ENCODE measurements at regions not wholly inside any gene's neighbourhood (a gene's known extent, or its start where the extent isn't known, plus 50 kb on each side); places are given as distances from the start of the nearest gene placed in this dataset.

DNA sequence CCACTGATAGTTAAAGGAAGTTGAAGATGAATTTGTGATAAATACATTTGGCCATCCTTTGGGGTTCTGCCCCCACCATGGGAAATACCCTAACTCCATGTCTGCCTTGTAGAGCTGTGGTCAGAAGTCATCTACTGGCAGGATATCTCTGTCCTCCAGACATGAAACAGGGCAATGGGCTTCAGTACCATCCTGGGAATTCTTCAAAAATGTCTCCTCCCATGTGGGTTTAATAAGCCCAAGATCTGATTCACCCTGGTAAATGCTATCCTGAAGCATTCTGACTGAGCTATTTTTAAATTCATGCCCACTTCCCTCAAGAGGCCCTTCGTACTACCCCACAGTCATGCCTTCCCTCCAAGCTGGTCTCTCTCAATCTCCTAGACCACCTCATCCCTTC lies 113.7 kb upstream of the SLC25A36 start:
- DNase-seq (no peak), ATAC-seq (no peak)
- H3K4me1 Mint-ChIP-seq (ENCODE audit: low read depth), result peaks cover 6% of the 10 kb centered on the region
- no peak for TF ChIP-seq CTCF (IDR thresholded peaks at IDR 0.05)
- ChIA-PET POLR2A (no interaction called here), CTCF (no interaction called here)
- H3K9me3 Mint-ChIP-seq, result no peaks in the 10 kb centered on the region
- intact Hi-C loops (cut with micrococcal nuclease), result no loop called here
- H3K27ac Mint-ChIP-seq, result no peak overlapping the region
- H3K4me3 Mint-ChIP-seq, result no peak overlapping the region
- peaks cover under 1% of the 10 kb centered on the region for H3K27me3 Mint-ChIP-seq
- H3K36me3 Mint-ChIP-seq (ENCODE audit: low read depth), result no peaks in the 10 kb centered on the region

DNA sequence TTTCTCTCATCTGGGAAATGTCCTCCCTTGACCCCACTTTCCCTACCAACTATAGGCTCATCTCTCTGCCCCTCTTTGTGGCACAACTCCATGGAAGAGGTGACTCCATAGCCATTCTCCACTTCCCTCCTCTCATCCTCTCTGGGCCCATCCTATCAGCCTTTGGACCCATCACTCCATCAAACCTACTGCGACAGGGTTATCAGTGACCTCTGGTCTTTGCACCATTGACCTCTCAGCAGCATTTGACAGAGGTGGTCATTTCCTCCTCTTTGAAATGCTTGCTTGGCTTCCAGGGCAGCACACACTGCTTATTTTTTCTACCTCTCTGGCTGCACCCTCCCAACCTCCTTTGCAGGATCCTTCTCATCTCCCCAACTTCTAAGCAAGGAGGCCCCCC lies 113.1 kb upstream of the SLC25A36 start:
- no peak for TF ChIP-seq CTCF (IDR thresholded peaks at IDR 0.05)

DNA sequence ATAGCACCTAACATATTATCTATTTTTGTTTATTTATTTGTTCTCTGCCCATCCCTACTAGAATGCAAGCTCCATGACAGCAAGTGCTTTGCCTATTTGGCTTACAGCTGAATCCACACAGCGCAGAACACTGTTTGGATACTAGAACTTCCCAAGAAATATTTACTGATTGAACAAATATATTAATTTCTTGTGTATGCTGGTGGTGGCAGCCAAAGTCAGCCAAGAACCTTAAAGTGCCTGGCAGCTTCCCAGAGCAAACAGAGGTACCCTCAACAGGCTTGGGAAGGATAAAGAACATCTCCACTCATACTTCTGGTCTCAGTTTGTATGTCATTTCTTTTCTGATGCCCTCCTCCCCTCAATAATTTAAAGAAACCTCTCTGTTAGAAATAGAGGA lies 111.8 kb upstream of the SLC25A36 start:
- no peak overlapping the region for H3K27ac Mint-ChIP-seq
- H3K36me3 Mint-ChIP-seq (ENCODE audit: low read depth), result no peaks in the 10 kb centered on the region
- ChIA-PET CTCF (no interaction called here), POLR2A (no interaction called here)
- H3K9me3 Mint-ChIP-seq, result no peaks in the 10 kb centered on the region
- H3K4me1 Mint-ChIP-seq (ENCODE audit: low read depth), result peaks cover 8% of the 10 kb centered on the region
- peaks cover 2% of the 10 kb centered on the region for H3K27me3 Mint-ChIP-seq
- no peak for ATAC-seq
- intact Hi-C loops (cut with micrococcal nuclease), result no loop called here
- H3K4me3 Mint-ChIP-seq, result no peak overlapping the region
- no peak for DNase-seq
- no peak for TF ChIP-seq CTCF (IDR thresholded peaks at IDR 0.05)

More for the DNA sequence above, 113.1 kb upstream of the SLC25A36 start:
- no peak overlapping the region for H3K27ac Mint-ChIP-seq
- no peaks in the 10 kb centered on the region for H3K36me3 Mint-ChIP-seq (ENCODE audit: low read depth)
- peaks cover 8% of the 10 kb centered on the region for H3K4me1 Mint-ChIP-seq (ENCODE audit: low read depth)
- POLR2A ChIA-PET, result no interaction called here
- ATAC-seq, result no peak
- no peak for DNase-seq
- H3K4me3 Mint-ChIP-seq, result no peak overlapping the region
- H3K27me3 Mint-ChIP-seq, result peaks cover 2% of the 10 kb centered on the region
- intact Hi-C loops (cut with micrococcal nuclease), result no loop called here
- no peaks in the 10 kb centered on the region for H3K9me3 Mint-ChIP-seq
- CTCF ChIA-PET, result no interaction called here

GRCh38 chr3:140830391-140830790 lies 111.2 kb upstream of the SLC25A36 start:
- DNase-seq (no peak), ATAC-seq (no peak)
- Mint-ChIP-seq H3K4me3 (no peak overlapping the region), H3K9me3 (no peaks in the 10 kb centered on the region), H3K27ac (no peak overlapping the region), H3K4me1 (ENCODE audit: low read depth) (peaks cover 8% of the 10 kb centered on the region), H3K36me3 (ENCODE audit: low read depth) (no peaks in the 10 kb centered on the region), H3K27me3 (peaks cover 2% of the 10 kb centered on the region)
- ChIA-PET CTCF (no interaction called here), POLR2A (no interaction called here)
- no peak for TF ChIP-seq CTCF (IDR thresholded peaks at IDR 0.05)
- intact Hi-C loops (cut with micrococcal nuclease), result no loop called here

DNA sequence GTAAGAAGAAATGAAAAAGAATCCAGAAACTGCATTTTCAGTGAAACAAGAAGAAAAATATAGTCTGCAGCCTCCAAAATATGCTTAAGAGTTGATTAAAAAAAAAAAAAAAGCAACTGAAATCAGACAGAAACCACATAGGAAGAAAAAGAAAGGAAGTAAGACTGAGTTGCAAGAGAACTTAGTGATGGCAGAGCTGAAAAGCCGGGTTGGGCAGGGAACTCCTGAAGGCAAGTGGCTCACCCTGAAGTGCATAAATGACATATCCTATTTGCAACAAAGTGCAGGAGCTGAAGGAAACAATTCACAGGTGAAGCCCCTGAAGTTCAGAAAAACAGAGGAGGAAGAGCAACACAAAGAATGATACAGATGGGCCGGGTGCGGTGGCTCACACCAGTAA lies 108.8 kb upstream of the SLC25A36 start:
- H3K9me3 Mint-ChIP-seq, result no peaks in the 10 kb centered on the region
- CTCF ChIA-PET, result interaction anchor here (1.7 kb wide), 1 partner anchor 10 kb away, joined by 5 read pairs; no protein-coding TSS in a partner anchor
- H3K27ac Mint-ChIP-seq, result peak overlapping the region; percentile 38
- ATAC-seq, result no peak
- no peak overlapping the region for H3K4me3 Mint-ChIP-seq
- H3K27me3 Mint-ChIP-seq, result peaks cover 2% of the 10 kb centered on the region
- TF ChIP-seq CTCF (IDR thresholded peaks at IDR 0.05), result no peak
- intact Hi-C loops (cut with micrococcal nuclease), result no loop called here
- H3K36me3 Mint-ChIP-seq (ENCODE audit: low read depth), result no peaks in the 10 kb centered on the region
- POLR2A ChIA-PET, result no interaction called here
- peaks cover 8% of the 10 kb centered on the region for H3K4me1 Mint-ChIP-seq (ENCODE audit: low read depth)
- DNase-seq, result no peak
